Fibroblast of lung (primary cell): ENCODE measurements at regions not wholly inside any gene's neighbourhood (a gene's known extent, or its start where the extent isn't known, plus 50 kb on each side); places are given as distances from the start of the nearest gene placed in this dataset.

Experiments used
- CTCF ChIP-seq, 2 donors: IDR thresholded peaks in 1 of 2; conservative IDR thresholded peaks in 1 of 2; 1 replicate in 1 of 2; 2 replicates in 1 of 2; pipeline ENCODE4 v1.5.1; 2011 to 2012; ENCODE audit warnings: low read length in 2 of 2, control low read depth in 1 of 2, inconsistent platforms in 1 of 2, low read depth in 1 of 2, mild to moderate bottlenecking in 1 of 2
- EZH2 ChIP-seq: IDR thresholded peaks from 2 replicates; pipeline ENCODE4 v1.5.1; 2012; ENCODE audit warnings: low read length, control low read depth, mild to moderate bottlenecking; ENCODE audit errors: missing control alignments

- TF ChIP-seq CTCF (conservative IDR thresholded peaks at IDR 0.05 in 1 of 2, IDR thresholded peaks at IDR 0.05 in 1 of 2; ENCODE audit: low read depth in 1 of 2, low read length in 2 of 2) (no peak), EZH2 (no peak)
Measured at GRCh38 chr3:118269537-118270125, 765.0 kb downstream of the IGSF11 start.
